ENCODE measurements at regions not wholly inside any gene's neighbourhood (a gene's known extent, or its start where the extent isn't known, plus 50 kb on each side); places are given as distances from the start of the nearest gene placed in this dataset.
A peak's percentile ranks its signal among the peaks of the same experiment; 100 is the strongest.
"Not testable (repeated sequence)": the region's sequence is repeated elsewhere in the genome, so short reads cannot be mapped to it uniquely, and the experiment has no call there.

- FAIRE-seq (no peak), DNase-seq (ENCODE audit: low spot score) (no peak)
These were observed 536.3 kb downstream of the TMEM121 start for GRCh38 chr14:106062502-106063272.

- DNase-seq (ENCODE audit: low spot score) = no peak
- FAIRE-seq = no peak
These were observed 541.6 kb downstream of the TMEM121 start for GRCh38 chr14:106067935-106068334.

- DNase-seq (ENCODE audit: low spot score) (no peak), FAIRE-seq (no peak)
These were observed 543.6 kb downstream of the TMEM121 start for GRCh38 chr14:106069804-106070625.

- FAIRE-seq = no peak
- no peak for DNase-seq (ENCODE audit: low spot score)
These were observed 554.5 kb downstream of the TMEM121 start for GRCh38 chr14:106080922-106081321.

- not testable (repeated sequence) for DNase-seq (ENCODE audit: low spot score); FAIRE-seq
These were observed 555.3 kb downstream of the TMEM121 start for GRCh38 chr14:106081721-106082120.

GRCh38 chr14:106083082-106083481 is 556.7 kb downstream of the TMEM121 start:
- DNase-seq (ENCODE audit: low spot score) (peak; percentile 18), FAIRE-seq (no peak)

GRCh38 chr14:106087837-106088236 is 561.5 kb downstream of the TMEM121 start:
- DNase-seq (ENCODE audit: low spot score) (no peak), FAIRE-seq (no peak)

- not testable (repeated sequence) for DNase-seq (ENCODE audit: low spot score); FAIRE-seq
These were observed 562.5 kb downstream of the TMEM121 start for GRCh38 chr14:106088860-106089259.

GRCh38 chr14:106094654-106095189 is 568.3 kb downstream of the TMEM121 start:
- DNase-seq (ENCODE audit: low spot score) (no peak), FAIRE-seq (no peak)

- FAIRE-seq = no peak
- no peak for DNase-seq (ENCODE audit: low spot score)
These were observed 581.3 kb downstream of the TMEM121 start for GRCh38 chr14:106107703-106108102.

- FAIRE-seq = no peak
- DNase-seq (ENCODE audit: low spot score) = no peak
These were observed 583.0 kb downstream of the TMEM121 start for GRCh38 chr14:106109337-106109736.

- no peak for DNase-seq (ENCODE audit: low spot score)
- no peak for FAIRE-seq
These were observed 589.0 kb downstream of the TMEM121 start for GRCh38 chr14:106115401-106115800.

- FAIRE-seq; DNase-seq (ENCODE audit: low spot score): not testable (repeated sequence)
These were observed 590.1 kb downstream of the TMEM121 start for GRCh38 chr14:106116339-106116930.

GRCh38 chr14:106120101-106120500 is 593.7 kb downstream of the TMEM121 start:
- DNase-seq (ENCODE audit: low spot score) = no peak
- no peak for FAIRE-seq

GRCh38 chr14:106129274-106129673 is 602.9 kb downstream of the TMEM121 start:
- FAIRE-seq (no peak), DNase-seq (ENCODE audit: low spot score) (no peak)

- FAIRE-seq; DNase-seq (ENCODE audit: low spot score): not testable (repeated sequence)
These were observed 603.7 kb downstream of the TMEM121 start for GRCh38 chr14:106129904-106130661.

GRCh38 chr14:106133126-106133525 is 606.7 kb downstream of the TMEM121 start:
- not testable (repeated sequence) for FAIRE-seq; DNase-seq (ENCODE audit: low spot score)

- DNase-seq (ENCODE audit: low spot score) (no peak), FAIRE-seq (no peak)
These were observed 608.5 kb downstream of the TMEM121 start for GRCh38 chr14:106134886-106135285.

GRCh38 chr14:106141242-106142220 is 615.1 kb downstream of the TMEM121 start:
- FAIRE-seq = no peak
- no peak for DNase-seq (ENCODE audit: low spot score)

GRCh38 chr14:106145731-106146130 is 619.3 kb downstream of the TMEM121 start:
- FAIRE-seq; DNase-seq (ENCODE audit: low spot score): not testable (repeated sequence)

All from urothelium cell line (cell line).